ENCODE measurements at regions not wholly inside any gene's neighbourhood (a gene's known extent, or its start where the extent isn't known, plus 50 kb on each side); places are given as distances from the start of the nearest gene placed in this dataset.
"Not testable (repeated sequence)": the region's sequence is repeated elsewhere in the genome, so short reads cannot be mapped to it uniquely, and the experiment has no call there.

- Histone ChIP-seq H3K27me3 (no peaks in the 10 kb centered on the region), H3K9me3 (no peaks in the 10 kb centered on the region), H3K4me3 (no peak overlapping the region), H3K36me3 (no peaks in the 10 kb centered on the region)
- DNase-seq = peak; percentile 73
Observed at GRCh38 chr3:59502806-59503205, 453.0 kb upstream of the CFAP20DC start.

DNA sequence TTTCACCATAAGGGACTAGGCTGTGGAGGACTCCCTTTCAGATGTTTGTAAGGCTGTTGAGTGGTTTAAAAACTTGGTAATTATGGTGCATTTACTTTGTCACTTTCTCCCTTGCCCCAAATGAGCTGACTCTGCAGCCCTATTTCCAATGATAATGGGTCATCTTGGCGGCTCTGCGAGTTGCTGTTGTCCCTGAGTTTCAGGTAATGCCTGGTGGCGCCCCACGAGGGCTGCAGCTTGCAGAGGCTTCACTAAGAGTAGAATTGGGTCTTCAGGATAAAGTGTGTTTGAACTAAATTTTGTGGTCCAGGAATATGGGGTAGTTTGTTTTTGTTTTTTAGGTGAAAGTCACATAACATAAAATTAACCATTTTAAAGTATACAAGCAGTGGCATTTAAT, 450.1 kb upstream of the CFAP20DC start:
- DNase-seq = no peak
- Histone ChIP-seq H3K36me3 (no peaks in the 10 kb centered on the region), H3K9me3 (no peaks in the 10 kb centered on the region), H3K27me3 (no peaks in the 10 kb centered on the region), H3K4me3 (no peak overlapping the region)

DNA sequence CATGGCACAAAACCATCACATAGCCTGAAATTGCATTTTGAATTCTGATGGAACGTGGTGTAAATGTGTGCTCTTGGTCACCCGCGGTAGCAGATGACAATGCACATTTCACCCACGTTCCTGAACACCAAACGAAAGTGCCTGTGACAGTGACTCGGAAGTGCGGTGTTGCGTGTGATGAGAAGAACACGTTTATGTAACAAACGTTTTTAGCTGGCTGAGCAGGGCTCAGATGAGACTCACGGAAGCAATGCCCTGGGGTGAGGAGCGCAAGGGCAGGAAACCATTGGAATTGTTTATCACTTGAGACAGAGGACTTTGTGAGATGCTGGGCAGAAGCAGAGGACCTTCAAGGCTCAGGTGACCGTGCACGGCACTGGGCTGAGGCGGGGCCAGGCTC, 449.2 kb upstream of the CFAP20DC start:
- Histone ChIP-seq H3K27me3 (no peaks in the 10 kb centered on the region), H3K36me3 (no peaks in the 10 kb centered on the region), H3K4me3 (no peak overlapping the region), H3K9me3 (no peaks in the 10 kb centered on the region)
- DNase-seq = no peak

GRCh38 chr3:59496250-59496649, 446.4 kb upstream of the CFAP20DC start:
- H3K4me3 ChIP-seq = no peak overlapping the region
- no peaks in the 10 kb centered on the region for H3K36me3 ChIP-seq

GRCh38 chr3:59494969-59495368, 445.1 kb upstream of the CFAP20DC start:
- H3K36me3 ChIP-seq, H3K9me3 ChIP-seq, DNase-seq, H3K4me3 ChIP-seq, H3K27me3 ChIP-seq: not testable (repeated sequence)

More at GRCh38 chr3:59496250-59496649, 446.4 kb upstream of the CFAP20DC start:
- no peak for DNase-seq
- no peaks in the 10 kb centered on the region for H3K9me3 ChIP-seq
- no peaks in the 10 kb centered on the region for H3K27me3 ChIP-seq

DNA sequence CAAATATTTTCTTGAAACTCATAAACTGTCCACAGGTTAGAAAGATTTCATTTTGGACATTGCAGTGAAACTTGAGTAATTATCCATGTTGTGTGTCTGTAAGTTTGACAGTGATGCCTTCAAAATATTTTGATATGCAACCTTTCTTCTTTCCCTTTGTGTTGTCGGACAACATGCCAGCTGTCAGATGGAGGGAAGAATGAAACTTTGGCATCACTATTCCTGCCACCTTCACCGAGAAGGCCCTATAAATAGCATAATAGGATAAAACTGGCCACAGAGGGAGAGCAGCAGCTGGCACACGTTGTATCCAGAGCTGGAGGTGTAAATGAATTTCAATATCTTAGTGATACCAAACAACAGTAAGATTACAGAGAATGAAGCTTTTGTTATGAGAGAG, 436.7 kb upstream of the CFAP20DC start:
- Histone ChIP-seq H3K27me3 (no peaks in the 10 kb centered on the region), H3K4me3 (no peak overlapping the region), H3K36me3 (no peaks in the 10 kb centered on the region), H3K9me3 (no peaks in the 10 kb centered on the region)
- no peak for DNase-seq

GRCh38 chr3:59483191-59483590, 433.4 kb upstream of the CFAP20DC start:
- DNase-seq = no peak
- Histone ChIP-seq H3K9me3 (no peaks in the 10 kb centered on the region), H3K36me3 (no peaks in the 10 kb centered on the region), H3K27me3 (no peaks in the 10 kb centered on the region), H3K4me3 (no peak overlapping the region)

DNA sequence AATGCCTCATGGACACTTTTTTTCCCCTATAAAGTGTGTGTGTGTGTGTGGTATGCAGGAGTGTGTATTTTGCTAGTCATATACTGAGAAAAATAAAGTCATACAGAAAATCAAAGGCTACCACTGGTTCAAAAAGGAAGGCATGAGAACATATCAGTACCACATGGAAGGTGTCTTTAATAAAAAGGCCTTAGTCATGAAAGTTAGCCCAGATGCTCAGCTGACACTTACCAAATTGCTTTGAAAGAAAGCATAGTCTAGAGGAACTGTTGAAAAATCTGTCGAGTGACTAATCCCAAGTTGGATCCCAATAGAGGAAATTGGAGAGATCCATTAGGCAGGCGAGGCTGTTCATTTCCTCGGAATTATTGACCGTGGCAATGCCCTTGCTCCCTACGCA, 432.9 kb upstream of the CFAP20DC start:
- H3K36me3 ChIP-seq = no peaks in the 10 kb centered on the region
- H3K27me3 ChIP-seq = no peaks in the 10 kb centered on the region
- no peak overlapping the region for H3K4me3 ChIP-seq
- H3K9me3 ChIP-seq = no peaks in the 10 kb centered on the region
- no peak for DNase-seq

DNA sequence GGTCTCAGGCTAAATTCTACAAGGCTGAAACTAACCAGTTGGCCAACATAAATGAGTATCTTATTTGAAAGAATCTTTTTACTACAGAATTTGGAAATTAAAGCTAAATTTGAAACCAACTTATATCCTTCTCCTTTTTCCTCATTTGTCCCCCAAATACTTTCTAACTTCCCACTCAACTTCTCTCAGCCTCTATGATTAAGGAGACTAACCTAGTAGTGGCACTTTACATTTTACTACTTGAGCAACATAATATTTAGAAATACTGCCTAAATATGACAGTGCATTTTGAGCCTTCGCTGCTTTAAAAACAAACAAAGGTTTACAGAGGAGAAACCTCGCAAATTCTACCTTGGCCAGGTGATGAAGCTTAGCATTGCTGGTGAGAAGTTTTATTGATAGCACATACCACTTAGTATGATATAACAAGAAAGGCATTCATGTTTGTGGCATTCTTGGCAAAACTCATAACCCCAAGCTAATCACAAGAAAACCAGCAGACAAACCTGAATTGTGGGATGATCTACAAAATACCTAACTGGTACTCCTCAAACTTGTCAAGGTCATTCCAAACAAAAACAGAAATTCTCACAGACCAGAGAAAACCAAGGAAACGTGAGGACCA, 432.1 kb upstream of the CFAP20DC start:
- Histone ChIP-seq H3K36me3 (no peaks in the 10 kb centered on the region), H3K4me3 (no peak overlapping the region), H3K9me3 (no peaks in the 10 kb centered on the region), H3K27me3 (no peaks in the 10 kb centered on the region)
- no peak for DNase-seq

DNA sequence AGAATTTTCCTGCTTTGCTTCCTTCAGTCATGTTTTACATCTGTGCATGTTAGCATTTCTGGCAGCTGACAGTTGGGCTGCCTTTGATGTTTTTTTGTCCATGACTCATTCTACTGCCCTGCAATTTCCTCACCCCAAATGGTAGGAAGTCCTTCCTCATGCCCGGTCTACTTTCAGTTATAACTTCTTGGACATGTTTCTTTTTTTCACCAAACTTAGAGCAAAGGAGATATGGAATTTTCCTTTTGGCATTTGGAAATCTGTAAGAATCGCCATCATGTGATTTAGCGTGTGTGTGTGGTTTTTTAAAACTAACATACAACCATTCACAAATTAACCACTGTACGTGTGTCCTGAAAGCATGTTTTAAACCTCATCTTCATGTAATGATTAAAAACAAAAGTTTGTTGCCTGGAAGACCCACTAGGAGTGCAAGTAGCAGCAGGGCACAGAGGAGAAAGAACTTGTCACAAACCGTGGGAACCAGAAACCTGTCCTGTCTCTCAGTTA, 430.7 kb upstream of the CFAP20DC start:
- Histone ChIP-seq H3K36me3 (no peaks in the 10 kb centered on the region), H3K9me3 (no peaks in the 10 kb centered on the region), H3K4me3 (peak overlapping the region; percentile 36), H3K27me3 (no peaks in the 10 kb centered on the region)
- DNase-seq = peak; percentile 48

DNA sequence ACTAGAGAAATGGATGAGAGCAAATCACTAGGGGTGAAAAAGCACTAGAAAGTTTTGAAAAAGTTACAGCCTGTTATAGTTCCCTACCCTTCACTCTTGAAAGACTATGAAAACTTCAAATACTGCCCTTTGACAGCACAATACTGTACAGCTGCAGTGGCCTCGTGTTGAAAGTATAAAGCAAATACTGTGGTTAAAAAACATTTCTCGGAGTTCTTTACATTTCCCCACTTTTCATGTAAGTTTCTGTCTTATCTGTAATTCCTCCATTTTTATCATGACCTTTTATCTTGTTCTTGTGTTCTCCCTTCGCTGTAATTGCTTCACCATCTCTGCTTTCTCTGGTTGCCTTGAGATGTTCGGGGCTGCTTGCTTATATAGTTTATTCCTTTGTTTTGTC, 423.8 kb upstream of the CFAP20DC start:
- no peaks in the 10 kb centered on the region for H3K27me3 ChIP-seq
- DNase-seq = no peak

DNA sequence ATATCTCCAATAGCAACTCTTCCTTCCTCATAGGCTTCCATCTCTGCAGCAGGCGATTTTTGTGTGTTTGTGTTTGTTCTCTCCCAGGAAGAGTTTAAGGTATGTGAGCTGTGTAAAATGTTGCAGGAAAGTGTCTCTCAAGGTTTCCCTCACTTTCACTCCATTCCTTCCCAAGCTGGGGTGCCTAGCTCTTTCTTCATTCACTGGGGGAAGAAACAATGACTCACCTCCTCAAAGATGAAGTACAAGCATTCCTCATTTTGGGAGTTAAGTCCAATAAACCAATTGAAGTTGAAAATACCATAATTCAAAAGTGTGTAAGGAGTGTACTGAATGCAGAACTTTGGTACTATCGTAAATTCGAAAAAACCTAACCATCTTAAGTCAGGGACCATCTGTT, 422.7 kb upstream of the CFAP20DC start:
- H3K9me3 ChIP-seq = peaks cover 2% of the 10 kb centered on the region; the same call in 1 of the 2 replicates
- no peaks in the 10 kb centered on the region for H3K36me3 ChIP-seq
- no peak overlapping the region for H3K4me3 ChIP-seq
- no peaks in the 10 kb centered on the region for H3K27me3 ChIP-seq
- no peak for DNase-seq

More for the DNA sequence above, 423.8 kb upstream of the CFAP20DC start:
- Histone ChIP-seq H3K9me3 (peaks cover 2% of the 10 kb centered on the region; the same call in 1 of the 2 replicates), H3K4me3 (no peak overlapping the region), H3K36me3 (no peaks in the 10 kb centered on the region)

GRCh38 chr3:59469948-59470723, 420.3 kb upstream of the CFAP20DC start:
- Histone ChIP-seq H3K4me3 (no peak overlapping the region), H3K9me3 (peaks cover 2% of the 10 kb centered on the region; the same call in 1 of the 2 replicates), H3K27me3 (no peaks in the 10 kb centered on the region), H3K36me3 (no peaks in the 10 kb centered on the region)
- peak; percentile 18 for DNase-seq

DNA sequence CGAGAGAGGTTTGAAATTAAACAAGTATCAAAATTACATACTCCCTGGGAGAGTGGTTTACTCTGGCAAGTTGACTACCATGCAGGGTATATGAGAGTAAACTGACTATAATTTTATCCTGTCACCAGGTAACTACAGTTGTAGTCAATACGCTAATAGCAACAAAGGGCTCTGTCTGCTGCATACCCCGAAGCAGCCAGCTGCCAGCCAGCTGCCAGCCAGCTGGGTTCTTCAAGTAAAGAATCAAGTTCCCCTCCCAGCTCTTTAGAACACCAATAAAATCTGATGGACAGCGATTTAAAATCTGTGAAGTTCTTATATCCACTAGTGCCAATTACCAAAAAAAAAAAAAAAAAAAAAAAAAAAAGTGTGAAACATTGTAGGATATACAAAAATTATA, 417.7 kb upstream of the CFAP20DC start:
- Histone ChIP-seq H3K27me3 (no peaks in the 10 kb centered on the region), H3K36me3 (no peaks in the 10 kb centered on the region), H3K4me3 (no peak overlapping the region), H3K9me3 (peaks cover 2% of the 10 kb centered on the region; the same call in 1 of the 2 replicates)
- DNase-seq = no peak

- H3K4me3 ChIP-seq = no peak overlapping the region
- H3K9me3 ChIP-seq = no peaks in the 10 kb centered on the region
- H3K36me3 ChIP-seq = no peaks in the 10 kb centered on the region
- no peak for DNase-seq
- no peaks in the 10 kb centered on the region for H3K27me3 ChIP-seq
Observed at GRCh38 chr3:59464187-59464586, 414.4 kb upstream of the CFAP20DC start.

GRCh38 chr3:59463253-59463652, 413.4 kb upstream of the CFAP20DC start:
- DNase-seq = no peak
- no peaks in the 10 kb centered on the region for H3K27me3 ChIP-seq
- no peak overlapping the region for H3K4me3 ChIP-seq
- H3K36me3 ChIP-seq = no peaks in the 10 kb centered on the region
- no peaks in the 10 kb centered on the region for H3K9me3 ChIP-seq

GRCh38 chr3:59460068-59460467, 410.2 kb upstream of the CFAP20DC start:
- Histone ChIP-seq H3K4me3 (no peak overlapping the region), H3K27me3 (no peaks in the 10 kb centered on the region), H3K36me3 (no peaks in the 10 kb centered on the region), H3K9me3 (no peaks in the 10 kb centered on the region)
- no peak for DNase-seq

All from MG63 (cell line).